K562 (cell line): ENCODE measurements at regions not wholly inside any gene's neighbourhood (a gene's known extent, or its start where the extent isn't known, plus 50 kb on each side); places are given as distances from the start of the nearest gene placed in this dataset.

Source experiments
- ATAC-seq: fragments of 200-7000 bp; cut with Tn5 transposase; 3 replicates; pipeline ENCODE4 v1.9.1; 2020; ENCODE audit warnings: moderate library complexity
- BruUV-seq: library from RNA; stranded (reverse); fragments of 400-500 nt; replicated peaks from 2 replicates; lab custom pipeline; 2021; lab: Mats Ljungman, UMichigan
- CTCF ChIA-PET: fragments of 300-600 bp; formaldehyde crosslinking; extraction: SDS; loops from one replicate; lab custom pipeline; 2021; ENCODE audit warnings: low intra/inter-chr PET ratio; lab: Yijun Ruan, JAX
- POLR2A ChIA-PET: fragments of 300-600, 350-650 bp; sonication (Branson Sonifier 250); formaldehyde crosslinking; extraction: SDS; loops from one replicate; lab custom pipeline; 2021; ENCODE audit warnings: antibody characterized with exemption, inconsistent platforms; lab: Yijun Ruan, JAX
- DNase-seq, 4 experiments: peaks; one replicate each; pipeline versions ENCODE4 v3.0.0 to v3.0.0-alpha.2; 2011 to 2018; ENCODE audit warnings: low spot score in 3 of 4, mixed read lengths in 3 of 4; ENCODE audit errors: extremely low read depth in 1 of 4
- FAIRE-seq: peaks from 2 replicates; lab custom pipeline; 2011; peaks lifted over from hg19 to GRCh38; lab: Jason Lieb, UNC
- H2AFZ ChIP-seq: 2 replicates; pipeline ENCODE4 v1.6.0; 2011; ENCODE audit warnings: low read depth, low read length, control low read depth, inconsistent platforms
- H3K27ac ChIP-seq: fragments of 200-600 bp; 3 replicates; pipeline ENCODE4 v1.8.0; 2011; ENCODE audit warnings: low read depth, mild to moderate bottlenecking, control low read depth, inconsistent platforms, low read length, moderate library complexity, mixed read lengths; ENCODE audit errors: extremely low read depth
- H3K27me3 ChIP-seq, 2 experiments: fragments of 300-600 bp in 1 of 2; 2 replicates in 1 of 2; 3 replicates in 1 of 2; pipeline versions ENCODE4 v1.6.0 to v1.8.0; 2011; ENCODE audit warnings: inconsistent platforms in 2 of 2, low read length in 2 of 2, mild to moderate bottlenecking in 1 of 2, mixed read lengths in 1 of 2, moderate library complexity in 1 of 2; ENCODE audit not compliant: control insufficient read depth in 2 of 2, insufficient read depth in 2 of 2
- H3K36me3 ChIP-seq: fragments of 300-600 bp; 3 replicates; pipeline ENCODE4 v1.8.0; 2011; ENCODE audit warnings: mild to moderate bottlenecking, low read length, inconsistent platforms; ENCODE audit not compliant: control insufficient read depth, insufficient read depth
- H3K4me1 ChIP-seq, 2 experiments: fragments of 200-600 bp in 1 of 2; replicated peaks in 1 of 2; 2 replicates in 1 of 2; 3 replicates in 1 of 2; pipeline versions ENCODE4 v1.5.1 to v1.8.0; 2011; ENCODE audit warnings: inconsistent platforms in 2 of 2, low read length in 2 of 2, mild to moderate bottlenecking in 1 of 2, mixed read lengths in 1 of 2, moderate library complexity in 1 of 2; ENCODE audit not compliant: control insufficient read depth in 2 of 2, insufficient read depth in 2 of 2
- H3K4me2 ChIP-seq: 2 replicates; pipeline ENCODE4 v1.6.1; 2011; ENCODE audit warnings: low read length, control low read depth, inconsistent platforms, mixed read lengths; ENCODE audit not compliant: insufficient read depth
- H3K4me3 ChIP-seq: fragments of 200-600 bp; sonication (generic), shearing (Covaris generic); 2 replicates; pipeline ENCODE4 v1.5.1; 2016; ENCODE audit warnings: control low read depth, inconsistent platforms
- H3K79me2 ChIP-seq: fragments of 200-600 bp; 3 replicates; pipeline ENCODE4 v1.8.0; 2011; ENCODE audit warnings: low read length, inconsistent platforms; ENCODE audit not compliant: control insufficient read depth, insufficient read depth
- H3K9ac ChIP-seq, 2 experiments: 2 replicates each; pipeline versions ENCODE4 v1.6.0 to v1.6.1; 2011; ENCODE audit warnings: low read depth in 2 of 2, low read length in 2 of 2, control low read depth in 1 of 2, inconsistent platforms in 1 of 2, mild to moderate bottlenecking in 1 of 2, mixed read lengths in 1 of 2; ENCODE audit not compliant: insufficient read depth in 1 of 2
- H3K9me1 ChIP-seq: one replicate; pipeline ENCODE4 v1.6.0; 2011; ENCODE audit warnings: inconsistent platforms, mild to moderate bottlenecking, low read length, moderate library complexity; ENCODE audit not compliant: control insufficient read depth, insufficient read depth
- H3K9me3 ChIP-seq: replicated peaks from 2 replicates; pipeline ENCODE4 v1.5.1; 2011; ENCODE audit warnings: low read depth, low read length, inconsistent platforms; ENCODE audit not compliant: control insufficient read depth, insufficient read depth
- H4K20me1 ChIP-seq: replicated peaks from 2 replicates; pipeline ENCODE4 v1.6.1; 2011; ENCODE audit warnings: low read length, inconsistent platforms, mixed read lengths; ENCODE audit not compliant: control insufficient read depth, insufficient read depth
- ATF1 ChIP-seq, 2 experiments: fragments of 450-650 bp in 1 of 2; IDR thresholded peaks; 2 replicates each; pipeline ENCODE4 v1.6.1; 2016; ENCODE audit warnings: missing compliant biosample characterization in 1 of 2, missing genetic modification characterization in 1 of 2
- FOXM1 ChIP-seq, 2 experiments: fragments of 450-650 bp in 1 of 2; sonication (generic) in 1 of 2; formaldehyde crosslinking in 1 of 2; IDR thresholded peaks; 2 replicates each; pipeline versions ENCODE4 v1.6.1 to v1.9.0; 2017 to 2022; ENCODE audit warnings: low read depth in 2 of 2, mild to moderate bottlenecking in 2 of 2, missing genetic modification reagents in 1 of 2, moderate library complexity in 1 of 2
- NFE2L1 ChIP-seq: fragments of 450-650 bp; IDR thresholded peaks from 2 replicates; pipeline ENCODE4 v1.6.1; 2016; ENCODE audit warnings: missing genetic modification characterization, low read depth, mild to moderate bottlenecking, missing compliant biosample characterization, moderate library complexity, borderline replicate concordance
- POLR2B ChIP-seq: fragments of 450-650 bp; IDR thresholded peaks from 2 replicates; pipeline ENCODE4 v1.6.1; 2018; ENCODE audit warnings: low read depth; ENCODE audit not compliant: partially characterized antibody
- TAF9B ChIP-seq: fragments of 450-650 bp; IDR thresholded peaks from 2 replicates; pipeline ENCODE4 v1.6.1; 2018; ENCODE audit warnings: mild to moderate bottlenecking; ENCODE audit not compliant: partially characterized antibody
- TCF7 ChIP-seq: sonication (generic); IDR thresholded peaks from 2 replicates; pipeline ENCODE4 v1.6.1; 2016; ENCODE audit warnings: antibody characterized with exemption, borderline replicate concordance
- THAP7 ChIP-seq: fragments of 250-450 bp; sonication (Bioruptor Pico); IDR thresholded peaks from 2 replicates; pipeline ENCODE4 v1.5.0; 2021
- ZBTB49 ChIP-seq: sonication (generic); formaldehyde crosslinking; IDR thresholded peaks from 2 replicates; pipeline ENCODE4 v1.8.0; 2022; ENCODE audit warnings: missing genetic modification reagents, mild to moderate bottlenecking, borderline replicate concordance
- ZFP1 ChIP-seq: fragments of 450-650 bp; formaldehyde crosslinking; IDR thresholded peaks from 2 replicates; pipeline ENCODE4 v1.4.0; 2020; ENCODE audit warnings: mild to moderate bottlenecking, mixed read lengths
- ZNF184 ChIP-seq: sonication (generic); formaldehyde crosslinking; IDR thresholded peaks from 2 replicates; pipeline ENCODE4 v1.5.0; 2020; ENCODE audit warnings: missing genetic modification reagents
- ZNF316 ChIP-seq: fragments of 450-650 bp; IDR thresholded peaks from 2 replicates; pipeline ENCODE4 v1.6.1; 2016
- WGBS: fragments of 100-300 bp; shearing (Covaris generic); methylation state at CpG from one replicate; pipeline ENCODE4 v1.1.6; 2016; ENCODE audit warnings: low coverage, mixed read lengths; ENCODE audit not compliant: insufficient coverage; ENCODE audit errors: missing lambda C conversion rate; 5-methylcytosine and 5-hydroxymethylcytosine counted together
- in situ Hi-C: fragments of 300-500 bp; cut with MboI; formaldehyde crosslinking; loops from 4 replicates; pipeline ENCODE4 v1.15.0; 2018; ENCODE audit warnings: inconsistent platforms, mixed read lengths
- intact Hi-C: fragments of 100-400 bp; cut with micrococcal nuclease; formaldehyde crosslinking; loops from 2 replicates; pipeline ENCODE4 v1.14.2; 2022
- TF ChIP-seq, protein P1 (sequence below): IDR thresholded peaks from 2 replicates; pipeline ENCODE4 v1.6.1; 2012; ENCODE audit warnings: low read depth, low read length, improper control_type of control experiment, borderline replicate concordance

DNA sequence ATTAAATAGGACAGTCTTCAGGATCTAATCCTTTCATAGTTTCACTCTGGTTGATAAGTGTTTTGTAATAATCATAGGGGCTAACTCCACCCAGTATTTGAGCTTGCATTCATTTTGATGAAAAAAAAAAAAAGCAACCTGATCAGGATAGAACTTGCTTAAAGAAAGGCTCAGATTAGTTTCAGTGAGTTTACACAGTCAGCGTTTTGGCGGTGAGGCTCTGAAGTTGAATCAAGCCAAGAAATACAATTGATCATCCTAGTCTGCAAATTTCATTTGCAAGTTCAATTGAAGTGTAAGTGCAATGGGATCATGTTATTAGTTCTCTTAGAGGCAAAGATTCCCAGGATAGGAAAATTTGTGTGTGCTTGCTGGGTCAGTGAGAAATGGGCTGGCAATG is 159.7 kb upstream of the ELL2 start:
- in situ Hi-C loops: no loop called here
- no peak overlapping the region for H3K4me3 ChIP-seq
- H3K27me3 ChIP-seq: no peaks in the 10 kb centered on the region
- H3K9me1 ChIP-seq: no peaks in the 10 kb centered on the region
- no peak for DNase-seq
- no peak overlapping the region for H3K4me2 ChIP-seq
- BruUV-seq: no TSS peak
- no peak overlapping the region for H2AFZ ChIP-seq
- H4K20me1 ChIP-seq: no peaks in the 10 kb centered on the region
- no peak overlapping the region for H3K27ac ChIP-seq
- H3K9me3 ChIP-seq: no peaks in the 10 kb centered on the region
- no peaks in the 10 kb centered on the region for H3K4me1 ChIP-seq
- no peak for ATAC-seq
- WGBS: 0% methylated on average over 2 of the region's 2 CpGs
- FAIRE-seq: no peak
- CTCF ChIA-PET: no interaction called here
- TF ChIP-seq ZFP1 (CRISPR knock-in tag) (no peak), ZNF316 (0 out of 2 replicates have a peak, but pooled peaks have one; percentile 19), TAF9B (no peak), FOXM1 (IDR thresholded peaks at IDR 0.05; ENCODE audit: low read depth) (no peak), FOXM1 (CRISPR knock-in tag; IDR thresholded peaks at IDR 0.05; ENCODE audit: low read depth) (no peak)
- no peaks in the 10 kb centered on the region for H3K79me2 ChIP-seq
- no peak overlapping the region for H3K9ac ChIP-seq
- intact Hi-C loops: no loop called here
- H3K36me3 ChIP-seq: no peaks in the 10 kb centered on the region
- POLR2A ChIA-PET: no interaction called here

GRCh38 chr5:96120120-96120519 is 158.5 kb upstream of the ELL2 start:
- DNase-seq (no peak), ATAC-seq (no peak), FAIRE-seq (no peak)
- Histone ChIP-seq H3K27me3 (no peaks in the 10 kb centered on the region), H3K9me3 (no peaks in the 10 kb centered on the region), H3K4me2 (no peak overlapping the region), H3K4me3 (no peak overlapping the region), H3K4me1 (no peaks in the 10 kb centered on the region), H3K79me2 (no peaks in the 10 kb centered on the region), H3K9ac (no peak overlapping the region), H3K9me1 (no peaks in the 10 kb centered on the region), H4K20me1 (no peaks in the 10 kb centered on the region), H3K36me3 (no peaks in the 10 kb centered on the region), H2AFZ (no peak overlapping the region), H3K27ac (no peak overlapping the region)
- no TSS peak for BruUV-seq
- ChIA-PET POLR2A (interaction anchor here (0.9 to 1.4 kb wide), 2 partner anchors 9 to 14 kb away, joined by 3 to 7 read pairs; no protein-coding TSS in a partner anchor), CTCF (no interaction called here)
- intact Hi-C loops: no loop called here
- 0% methylated on average over 1 of the region's 1 CpG for WGBS
- in situ Hi-C loops: no loop called here
- TF ChIP-seq THAP7 (no peak), TCF7 (no peak), POLR2B (no peak), ATF1 (CRISPR knock-in tag; IDR thresholded peaks at IDR 0.05) (no peak), ATF1 (tag; IDR thresholded peaks at IDR 0.05) (no peak), ZBTB49 (no peak), ZNF184 (CRISPR knock-in tag) (no peak), NFE2L1 (tag) (no peak)
- TF ChIP-seq, protein P1, sequence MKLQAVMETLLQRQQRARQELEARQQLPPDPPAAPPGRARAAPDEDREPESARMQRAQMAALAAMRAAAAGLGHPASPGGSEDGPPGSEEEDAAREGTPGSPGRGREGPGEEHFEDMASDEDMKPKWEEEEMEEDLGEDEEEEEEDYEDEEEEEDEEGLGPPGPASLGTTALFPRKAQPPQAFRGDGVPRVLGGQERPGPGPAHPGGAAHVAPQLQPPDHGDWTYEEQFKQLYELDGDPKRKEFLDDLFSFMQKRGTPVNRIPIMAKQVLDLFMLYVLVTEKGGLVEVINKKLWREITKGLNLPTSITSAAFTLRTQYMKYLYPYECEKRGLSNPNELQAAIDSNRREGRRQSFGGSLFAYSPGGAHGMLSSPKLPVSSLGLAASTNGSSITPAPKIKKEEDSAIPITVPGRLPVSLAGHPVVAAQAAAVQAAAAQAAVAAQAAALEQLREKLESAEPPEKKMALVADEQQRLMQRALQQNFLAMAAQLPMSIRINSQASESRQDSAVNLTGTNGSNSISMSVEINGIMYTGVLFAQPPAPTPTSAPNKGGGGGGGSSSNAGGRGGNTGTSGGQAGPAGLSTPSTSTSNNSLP: no peak
